Gastrocnemius medialis (tissue), 4 donors: ENCODE measurements at regions not wholly inside any gene's neighbourhood (a gene's known extent, or its start where the extent isn't known, plus 50 kb on each side); places are given as distances from the start of the nearest gene placed in this dataset.

ENCODE experiments used
- ATAC-seq, 2 donors: fragments of 150-250 bp; one replicate each; pipeline ENCODE4 v1.9.1; 2016
- DNase-seq, 2 donors: peaks; one replicate each; pipeline ENCODE4 v3.0.0-alpha.2; 2019
- H3K27ac ChIP-seq, 4 donors: fragments of 200-600 bp; sonication (generic); 1 replicate in 1 of 4; 2 replicates in 3 of 4; pipeline ENCODE4 v1.5.1; 2016 to 2018; ENCODE audit warnings: mild to moderate bottlenecking in 2 of 4, moderate library complexity in 1 of 4
- H3K27me3 ChIP-seq, 3 donors: fragments of 200-600 bp; sonication (generic) in 2 of 3; 1 replicate in 1 of 3; 2 replicates in 2 of 3; pipeline versions ENCODE4 v1.5.1 to v1.6.0; 2016 to 2019; ENCODE audit warnings: mild to moderate bottlenecking in 1 of 3, moderate library complexity in 1 of 3
- H3K36me3 ChIP-seq, 2 donors: fragments of 200-600 bp; sonication (generic) in 1 of 2; one replicate each; pipeline ENCODE4 v1.5.1; 2017 to 2018
- H3K4me1 ChIP-seq, 2 donors: fragments of 200-600 bp; sonication (generic) in 1 of 2; one replicate each; pipeline ENCODE4 v1.5.1; 2016 to 2017; ENCODE audit warnings: mild to moderate bottlenecking in 2 of 2
- H3K4me3 ChIP-seq, 4 donors: fragments of 200-600 bp; sonication (generic) in 3 of 4; 1 replicate in 1 of 4; 2 replicates in 3 of 4; pipeline ENCODE4 v1.5.1; 2016 to 2019; ENCODE audit warnings: mild to moderate bottlenecking in 2 of 4
- H3K9me3 ChIP-seq, 3 donors: fragments of 200-600 bp; sonication (generic) in 2 of 3; 1 replicate in 1 of 3; 2 replicates in 2 of 3; pipeline ENCODE4 v1.5.1; 2016 to 2019
- CTCF ChIP-seq, 5 experiments: fragments of 450-650 bp in 3 of 5; fragments of 200-600 bp in 2 of 5; sonication (generic) in 2 of 5; IDR thresholded peaks in 4 of 5; conservative IDR thresholded peaks in 1 of 5; 1 replicate in 4 of 5; 2 replicates in 1 of 5; pipeline ENCODE4 v1.5.1; 2016 to 2019; ENCODE audit warnings: antibody characterized with exemption in 5 of 5, mild to moderate bottlenecking in 3 of 5, moderate library complexity in 3 of 5
- POLR2A ChIP-seq, 2 donors: fragments of 450-650 bp; IDR thresholded peaks; one replicate each; pipeline ENCODE4 v1.6.1; 2017; ENCODE audit warnings: antibody characterized with exemption in 2 of 2, mild to moderate bottlenecking in 2 of 2, moderate library complexity in 2 of 2
- in situ Hi-C, 4 donors: fragments of 200-750 bp; cut with MboI; loops; one replicate each; pipeline versions ENCODE4 v1.15.0 to v1.8.0; 2017; ENCODE audit warnings: low sequenced_read_pairs in 4 of 4
- intact Hi-C: fragments of 100-400 bp; cut with DNase I; formaldehyde crosslinking; loops from one replicate; pipeline ENCODE4 v1.15.1; 2023; ENCODE audit warnings: low total_unique reads

- no peaks in the 10 kb centered on the region for H3K36me3 ChIP-seq
- ATAC-seq (no peak), DNase-seq (no peak)
- intact Hi-C loops (no loop called here), in situ Hi-C loops (no loop called here)
- TF ChIP-seq POLR2A (IDR thresholded peaks at IDR 0.05) (no peak), CTCF (IDR thresholded peaks at IDR 0.05 in 4 of 5, conservative IDR thresholded peaks at IDR 0.05 in 1 of 5) (no peak)
- no peaks in the 10 kb centered on the region for H3K4me1 ChIP-seq
- no peak overlapping the region for H3K4me3 ChIP-seq
- no peak overlapping the region for H3K27ac ChIP-seq
- H3K9me3 ChIP-seq, result no peaks in the 10 kb centered on the region
- H3K27me3 ChIP-seq, result no peaks in the 10 kb centered on the region
These were observed 110.8 kb downstream of the PTPRS start for GRCh38 chr19:5229778-5230335.

- no peaks in the 10 kb centered on the region for H3K36me3 ChIP-seq
- ATAC-seq, result no peak
- intact Hi-C loops, result no loop called here
- TF ChIP-seq POLR2A (IDR thresholded peaks at IDR 0.05), result no peak
- no peak for TF ChIP-seq CTCF (IDR thresholded peaks at IDR 0.05 in 4 of 5, conservative IDR thresholded peaks at IDR 0.05 in 1 of 5)
- no peaks in the 10 kb centered on the region for H3K4me1 ChIP-seq
- no peaks in the 10 kb centered on the region for H3K27me3 ChIP-seq
- H3K27ac ChIP-seq, result no peak overlapping the region
- in situ Hi-C loops, result no loop called here
- no peaks in the 10 kb centered on the region for H3K9me3 ChIP-seq
- DNase-seq, result no peak
- no peak overlapping the region for H3K4me3 ChIP-seq
These were observed 111.5 kb downstream of the PTPRS start for GRCh38 chr19:5228932-5229777.

GRCh38 chr19:5228490-5228889 lies 112.1 kb downstream of the PTPRS start:
- Histone ChIP-seq H3K27ac (no peak overlapping the region), H3K4me1 (no peaks in the 10 kb centered on the region), H3K9me3 (no peaks in the 10 kb centered on the region), H3K27me3 (no peaks in the 10 kb centered on the region), H3K36me3 (no peaks in the 10 kb centered on the region), H3K4me3 (no peak overlapping the region)
- intact Hi-C loops (no loop called here), in situ Hi-C loops (no loop called here)
- no peak for ATAC-seq
- no peak for DNase-seq
- no peak for TF ChIP-seq CTCF (IDR thresholded peaks at IDR 0.05 in 4 of 5, conservative IDR thresholded peaks at IDR 0.05 in 1 of 5)
- TF ChIP-seq POLR2A (IDR thresholded peaks at IDR 0.05), result no peak

- TF ChIP-seq POLR2A (IDR thresholded peaks at IDR 0.05) (no peak), CTCF (IDR thresholded peaks at IDR 0.05 in 4 of 5, conservative IDR thresholded peaks at IDR 0.05 in 1 of 5) (peak in 4 of 5 experiments; percentile 14 to 52 (median 32))
- ATAC-seq, result no peak
These were observed 114.9 kb downstream of the PTPRS start for GRCh38 chr19:5225486-5226345.

More at GRCh38 chr19:5225486-5226345, 114.9 kb downstream of the PTPRS start:
- H3K27ac ChIP-seq, result no peak overlapping the region
- intact Hi-C loops (no loop called here), in situ Hi-C loops (no loop called here)
- no peak overlapping the region for H3K4me3 ChIP-seq
- peaks cover 0 to 11% of the 10 kb centered on the region in 2 donors for H3K36me3 ChIP-seq
- DNase-seq, result no peak
- H3K4me1 ChIP-seq, result no peaks in the 10 kb centered on the region
- no peaks in the 10 kb centered on the region for H3K9me3 ChIP-seq
- H3K27me3 ChIP-seq, result no peaks in the 10 kb centered on the region
